Stimulated activated CD4-positive, alpha-beta T cell treated with anti-CD3 and anti-CD28 coated beads, Interleukin-1b, Interleukin-23, amount 100 ng/mL, for 24 hours (primary cell): ENCODE measurements at regions not wholly inside any gene's neighbourhood (a gene's known extent, or its start where the extent isn't known, plus 50 kb on each side); places are given as distances from the start of the nearest gene placed in this dataset.

Source experiments
- DNase-seq, 4 experiments: peaks; one replicate each; pipeline ENCODE4 v3.0.0-alpha.2; 2020; ENCODE audit warnings: low read depth in 4 of 4, low spot score in 1 of 4

DNA sequence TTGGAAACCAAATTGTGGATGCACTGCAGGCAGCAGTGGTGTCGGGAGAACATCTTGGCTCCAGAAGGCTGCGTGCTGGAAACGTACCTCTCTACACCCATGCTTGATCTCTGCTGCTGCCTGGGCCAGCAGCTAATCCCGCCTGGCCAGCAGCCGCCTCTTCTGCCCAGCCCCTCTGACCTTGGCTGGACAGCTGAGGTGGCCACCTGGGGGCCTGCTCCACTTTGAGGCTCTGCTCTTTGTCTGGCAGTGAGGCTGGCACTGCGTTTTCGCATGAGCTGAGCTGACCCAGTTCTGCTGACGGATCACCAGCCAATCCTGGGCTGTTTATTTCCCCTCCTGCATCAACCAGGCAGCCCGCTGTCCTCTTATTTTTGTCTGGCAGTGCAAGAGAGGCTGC lies 154.9 kb downstream of the TENT4A start:
- no peak for DNase-seq

DNA sequence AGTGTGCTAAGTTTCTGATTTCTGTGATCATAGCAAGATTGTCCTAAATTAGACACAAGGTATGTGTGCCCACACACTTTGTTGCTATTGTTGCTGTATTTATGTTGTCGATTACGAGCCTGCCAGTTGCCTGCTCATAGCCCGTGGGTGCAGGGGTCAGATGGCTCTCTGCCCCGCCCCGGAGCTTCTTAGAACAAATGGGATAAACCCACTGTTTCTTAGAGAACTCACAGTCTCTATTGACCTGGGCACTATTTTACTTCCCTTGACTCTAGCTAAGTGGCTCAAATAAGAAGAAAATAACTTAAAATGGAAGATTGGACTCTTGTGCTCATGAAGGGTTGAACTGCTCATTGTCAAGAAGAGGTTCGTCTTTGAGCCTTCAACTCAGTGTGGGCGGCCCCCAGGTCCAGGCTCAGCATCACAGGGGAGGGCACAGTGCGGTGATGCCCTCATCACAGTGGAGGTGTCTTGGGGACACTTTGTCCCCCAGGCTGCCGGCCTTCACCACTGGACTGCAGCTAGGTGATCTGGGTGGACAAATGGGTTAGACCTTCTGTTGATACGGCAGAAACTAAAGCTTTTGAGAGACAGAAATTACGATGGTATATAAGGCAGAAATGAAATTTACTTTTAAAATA lies 155.5 kb downstream of the TENT4A start:
- DNase-seq: no peak

DNA sequence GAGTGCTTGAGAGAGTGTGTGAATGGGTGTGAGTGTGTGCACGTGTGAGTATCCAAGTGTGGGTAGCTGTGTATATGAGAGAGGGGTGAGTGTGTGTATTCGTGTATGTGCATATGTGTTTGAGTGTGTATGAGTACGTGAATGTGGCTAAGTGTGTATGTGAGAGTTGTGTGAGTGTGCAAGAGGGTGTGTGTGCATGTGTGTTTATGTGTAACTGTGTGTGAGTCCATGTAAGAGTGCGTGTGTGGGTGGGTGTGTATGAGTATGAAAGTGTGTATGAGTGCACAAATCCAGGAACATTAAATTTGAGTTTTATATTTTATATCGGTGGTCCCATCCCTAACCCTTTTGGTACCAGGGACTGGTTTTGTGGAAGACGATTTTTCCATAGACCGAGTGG lies 156.4 kb downstream of the TENT4A start:
- DNase-seq: no peak

DNA sequence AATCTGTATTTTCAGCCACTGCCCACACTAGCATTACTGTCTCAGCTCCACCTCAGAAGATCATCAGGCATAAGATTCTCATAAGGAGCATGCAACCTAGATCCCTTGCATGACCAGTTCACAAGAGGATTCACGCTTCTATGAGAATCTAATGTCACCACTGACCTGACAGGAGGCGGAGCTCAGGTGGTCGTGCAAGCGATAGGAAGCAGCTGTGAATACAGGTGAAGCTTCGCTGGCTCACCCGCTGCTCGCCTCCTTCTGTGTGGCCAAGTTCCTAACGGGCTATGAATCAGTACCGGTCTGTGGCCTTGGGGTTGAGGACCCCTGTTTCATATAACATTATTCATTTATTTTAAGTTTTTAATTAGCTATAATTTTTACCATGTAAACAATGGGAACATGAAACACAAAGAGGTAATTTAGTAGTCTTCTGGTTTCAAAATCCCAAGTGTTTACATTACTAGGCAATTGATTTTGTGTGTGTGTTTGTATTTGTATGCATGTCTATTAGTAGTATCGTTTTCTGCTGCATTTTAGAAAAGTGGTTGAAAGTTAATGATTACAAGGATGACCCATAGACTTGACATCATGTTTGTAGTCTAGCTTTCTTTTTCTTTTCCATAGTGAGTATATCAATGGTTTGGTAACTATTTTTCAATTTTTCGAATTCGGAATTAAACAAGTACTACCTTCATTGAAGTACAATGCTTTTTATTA lies 159.4 kb downstream of the TENT4A start:
- no peak for DNase-seq

DNA sequence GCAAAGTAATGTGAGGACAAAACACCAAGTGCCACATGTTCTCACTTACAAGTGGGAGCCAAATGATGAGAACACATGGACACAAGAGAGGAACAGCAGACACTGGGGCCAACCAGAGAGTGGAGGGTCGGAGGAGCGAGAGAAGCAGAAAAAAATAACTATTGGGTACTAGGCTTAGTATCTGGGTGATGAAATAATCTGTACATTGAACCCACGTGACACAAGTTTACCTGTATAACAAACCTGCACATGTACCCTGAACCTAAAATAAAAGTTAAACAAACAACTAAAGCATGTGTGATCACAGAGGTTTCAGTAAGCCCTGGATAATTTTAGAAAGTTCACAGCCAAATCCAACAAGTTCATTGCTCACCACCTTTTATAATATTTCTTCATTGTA lies 160.1 kb downstream of the TENT4A start:
- DNase-seq: no peak

DNA sequence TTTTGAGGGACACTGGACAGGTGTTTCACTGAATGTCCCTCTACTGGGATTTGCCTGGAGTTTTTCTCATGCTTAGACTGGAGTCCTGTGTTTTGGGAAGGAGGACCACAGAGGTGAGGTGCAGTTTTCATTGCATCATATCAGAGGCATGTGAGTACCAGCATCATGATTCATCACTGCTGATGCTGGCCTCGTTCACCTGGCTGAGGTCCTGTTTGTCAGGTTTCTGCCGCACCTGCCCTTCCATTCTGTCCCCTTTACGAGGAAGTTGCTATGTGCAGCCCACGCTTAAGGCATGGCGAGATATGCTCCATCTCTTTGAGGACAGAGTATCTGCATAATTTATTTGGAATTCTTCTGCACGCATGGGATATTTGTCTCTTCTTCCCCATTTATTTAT lies 162.1 kb downstream of the TENT4A start:
- DNase-seq: no peak

DNA sequence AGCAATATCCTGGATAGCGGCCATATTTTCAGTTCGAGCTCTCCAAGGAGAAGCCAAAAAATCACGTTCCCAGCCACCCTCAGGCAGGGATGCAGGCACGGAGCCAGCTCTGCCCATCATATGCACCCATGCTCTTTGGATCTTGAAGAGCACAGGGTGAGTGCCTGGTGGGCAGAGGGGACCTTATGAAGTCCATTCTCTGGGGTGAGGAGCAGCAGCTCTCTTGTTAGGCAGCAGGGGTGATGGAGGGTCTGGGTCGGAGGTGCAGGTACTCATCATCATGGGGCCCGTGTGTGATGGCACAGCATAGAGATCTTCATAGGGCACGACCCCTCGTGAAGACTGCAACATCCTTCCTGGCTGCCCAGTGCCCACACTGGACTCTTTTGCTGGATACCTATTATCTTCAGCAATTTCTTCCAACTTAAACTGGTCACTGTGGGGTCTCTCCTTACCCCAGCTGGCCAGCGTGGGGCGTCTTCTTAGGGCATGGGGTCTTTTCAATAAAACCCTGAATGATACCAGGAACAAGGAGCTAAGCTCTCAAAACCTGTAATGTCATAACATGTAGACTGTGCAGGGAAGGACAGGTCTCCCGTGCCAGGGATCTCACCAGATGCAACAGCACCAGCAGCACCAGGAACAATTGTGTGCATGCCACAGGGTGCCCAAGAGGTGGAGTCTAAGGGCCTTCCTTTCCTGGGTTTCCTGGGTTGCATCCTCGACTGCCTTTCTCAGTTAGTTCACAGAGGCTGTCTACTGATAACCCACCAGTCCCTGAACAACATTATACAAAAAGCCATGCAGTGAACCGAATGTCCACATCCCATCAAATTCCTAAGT lies 165.0 kb downstream of the TENT4A start:
- DNase-seq: no peak

DNA sequence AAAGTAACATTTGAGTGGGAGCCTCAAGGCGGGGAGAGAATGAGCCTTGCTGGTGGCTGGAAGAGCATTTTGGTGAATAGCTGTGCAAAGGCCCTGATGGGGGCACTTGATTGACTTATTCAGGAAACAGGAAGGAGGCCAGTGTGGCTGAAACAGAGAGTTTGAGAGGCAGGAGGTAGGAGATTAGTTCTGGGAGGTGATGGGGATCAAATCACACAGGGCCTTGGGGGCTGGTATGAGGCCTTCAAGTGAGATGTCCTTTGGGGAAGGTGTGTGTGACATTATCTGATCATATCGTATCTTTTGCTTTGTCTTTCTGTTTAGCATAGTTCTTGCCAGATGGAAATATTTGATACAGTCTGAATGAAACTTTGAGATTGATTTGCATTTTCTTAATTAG lies 172.3 kb downstream of the TENT4A start:
- DNase-seq: no peak

DNA sequence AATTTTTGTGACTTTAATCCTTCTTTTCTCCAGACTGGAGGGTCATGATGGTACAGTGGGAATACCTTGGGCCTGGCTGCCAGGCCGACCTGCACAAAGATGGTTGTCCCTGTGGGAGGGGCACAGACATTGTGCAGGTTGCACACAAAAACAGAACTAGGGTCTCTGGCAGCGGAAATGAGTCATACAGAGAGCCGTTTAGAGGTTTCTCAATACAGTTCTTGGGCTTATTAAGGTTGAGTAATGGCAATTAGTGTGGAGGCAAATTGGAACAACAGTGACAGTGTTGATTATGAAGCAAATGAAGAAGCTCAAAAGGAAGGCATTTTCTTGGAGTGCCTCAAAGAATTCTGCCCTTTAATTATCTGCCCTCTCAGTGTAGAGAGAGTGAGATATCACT lies 173.6 kb downstream of the TENT4A start:
- DNase-seq: no peak

DNA sequence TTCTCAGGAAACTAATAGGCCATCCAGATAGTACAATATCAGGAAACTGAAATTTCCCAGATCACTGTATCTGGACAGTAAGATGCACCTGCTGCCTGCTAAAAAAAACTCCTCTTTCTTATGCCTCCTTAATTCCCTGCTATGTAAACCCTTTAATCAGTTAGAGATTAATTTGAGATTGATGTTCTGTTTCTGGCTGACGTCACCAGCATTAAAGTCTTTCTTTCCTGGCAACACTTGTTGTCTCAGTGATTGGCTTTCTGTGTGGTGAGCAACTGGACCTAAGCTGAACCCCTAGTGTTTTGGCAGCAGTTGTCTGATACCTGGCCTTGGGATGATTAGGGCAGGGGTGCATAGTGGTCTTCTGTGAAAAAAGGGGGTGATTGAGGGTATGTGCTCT lies 175.8 kb downstream of the TENT4A start:
- DNase-seq: no peak

DNA sequence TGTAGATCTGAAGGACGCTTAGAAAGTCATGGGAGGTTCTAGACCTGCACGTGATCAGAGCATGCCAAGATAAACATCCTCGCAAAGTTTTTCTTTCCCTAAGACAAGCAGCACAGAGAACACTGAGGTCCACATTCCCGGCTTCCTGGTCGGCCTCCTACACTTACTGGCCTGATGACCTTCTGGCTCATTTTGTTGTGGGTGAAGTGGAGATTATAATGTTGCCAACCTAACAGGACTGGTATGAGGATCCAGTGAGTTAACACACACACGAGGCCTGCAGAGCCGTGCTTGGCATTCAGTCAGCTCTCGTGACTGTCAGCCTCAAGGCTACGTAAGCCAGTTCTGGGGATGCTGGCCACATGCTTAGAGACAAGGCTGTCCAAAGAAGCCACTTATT lies 186.0 kb downstream of the TENT4A start:
- DNase-seq: no peak

DNA sequence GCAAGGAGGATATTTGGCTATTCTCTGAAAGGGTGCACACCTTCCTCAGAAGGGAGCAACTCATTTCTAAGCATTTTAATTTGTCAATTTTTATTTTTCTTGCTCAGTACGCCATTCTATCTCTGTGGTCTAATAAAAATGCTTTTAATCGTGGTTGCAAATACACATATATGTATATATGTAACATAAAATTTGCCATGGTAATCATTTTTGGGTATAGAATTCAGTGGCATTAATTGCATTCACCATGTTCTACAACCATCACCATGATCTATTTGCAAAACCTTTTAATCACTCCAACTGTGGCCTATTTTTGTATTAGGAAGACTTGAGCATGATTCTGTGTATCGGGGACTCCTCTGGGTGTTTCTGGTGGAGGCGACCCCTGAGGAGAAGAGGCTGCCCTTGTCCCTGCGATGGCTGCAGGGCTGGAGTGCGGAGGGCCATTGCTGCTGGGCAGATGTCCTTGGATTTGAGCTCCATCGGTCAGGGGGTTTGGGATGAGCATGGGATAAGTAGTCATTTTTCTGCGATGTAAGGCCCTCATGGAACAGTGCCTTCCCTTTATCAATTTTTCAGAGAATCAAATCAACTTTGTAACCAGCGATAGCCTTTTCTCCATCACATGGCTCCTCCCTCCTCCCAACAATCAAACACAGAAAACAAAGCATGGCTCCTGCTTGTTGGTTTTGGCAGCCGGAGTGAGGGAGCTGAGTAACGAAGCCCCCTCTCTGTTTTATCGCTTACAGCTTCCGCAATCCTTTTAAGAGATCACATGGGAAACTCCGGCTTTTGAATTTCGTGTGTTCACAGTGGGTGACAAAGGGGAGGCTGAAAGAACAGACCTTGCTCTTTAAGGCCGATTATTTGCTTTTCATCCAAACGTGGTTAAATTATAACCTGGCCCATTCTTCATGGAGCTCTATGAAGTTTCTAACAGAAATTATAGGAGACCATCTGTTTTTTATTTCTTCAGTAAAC lies 187.3 kb downstream of the TENT4A start:
- no peak for DNase-seq

DNA sequence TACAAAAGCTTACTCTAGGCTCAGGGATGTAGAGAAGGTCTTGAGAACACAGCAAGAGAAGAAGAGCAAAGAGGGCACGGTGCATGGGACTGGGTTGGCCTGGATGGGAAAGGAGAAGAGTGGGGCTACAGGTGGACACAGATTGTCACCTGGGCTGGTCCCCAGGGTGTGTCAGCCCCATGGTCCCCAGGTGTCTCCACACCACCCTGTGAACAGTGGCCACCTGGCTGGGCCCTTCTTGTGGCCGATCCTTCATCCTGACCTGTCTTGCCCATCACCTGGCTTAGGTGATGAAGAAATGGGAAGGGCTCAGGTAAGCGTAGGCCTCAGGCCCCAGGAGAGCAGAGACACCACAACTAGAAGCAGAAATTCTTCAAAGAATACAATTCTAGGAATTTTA lies 188.9 kb downstream of the TENT4A start:
- no peak for DNase-seq

DNA sequence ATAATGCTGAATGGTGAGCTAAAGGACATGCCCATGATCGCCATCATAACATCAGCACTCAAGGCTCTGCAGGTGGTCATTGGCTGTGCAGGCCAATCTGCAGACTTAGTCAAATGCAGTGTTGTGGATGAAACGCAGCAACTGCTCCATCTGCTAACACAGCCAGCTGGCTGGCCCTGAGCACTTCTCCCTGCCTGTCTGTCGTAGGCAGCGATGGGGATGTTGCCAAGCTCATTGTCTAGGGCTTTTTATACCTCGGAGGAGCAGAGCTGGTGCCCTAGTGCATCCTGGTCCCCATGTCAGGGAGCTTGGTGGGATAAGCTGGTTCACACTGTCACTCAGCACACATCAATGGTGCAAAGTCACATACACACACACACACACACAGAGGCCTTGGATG lies 189.4 kb downstream of the TENT4A start:
- no peak for DNase-seq

DNA sequence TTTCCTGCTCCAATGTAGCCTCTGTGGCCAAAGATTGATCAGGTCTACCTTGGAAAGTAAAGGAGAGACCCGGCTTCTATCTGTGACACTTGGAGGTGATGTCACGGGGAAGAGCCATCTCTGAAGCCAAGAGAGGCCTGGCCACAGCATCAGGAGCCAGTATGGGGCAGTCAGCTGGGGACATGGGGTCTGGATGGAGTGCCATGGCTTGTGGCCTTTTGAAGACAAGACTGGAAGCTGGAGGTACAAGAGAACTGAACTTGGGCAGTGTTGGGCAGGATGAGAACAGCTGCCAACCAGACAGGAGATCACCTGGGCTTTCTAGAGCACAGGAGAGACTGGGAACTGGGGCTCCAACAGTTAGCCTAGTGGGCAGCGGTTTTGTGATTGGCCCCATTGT lies 190.7 kb downstream of the TENT4A start:
- DNase-seq: no peak

DNA sequence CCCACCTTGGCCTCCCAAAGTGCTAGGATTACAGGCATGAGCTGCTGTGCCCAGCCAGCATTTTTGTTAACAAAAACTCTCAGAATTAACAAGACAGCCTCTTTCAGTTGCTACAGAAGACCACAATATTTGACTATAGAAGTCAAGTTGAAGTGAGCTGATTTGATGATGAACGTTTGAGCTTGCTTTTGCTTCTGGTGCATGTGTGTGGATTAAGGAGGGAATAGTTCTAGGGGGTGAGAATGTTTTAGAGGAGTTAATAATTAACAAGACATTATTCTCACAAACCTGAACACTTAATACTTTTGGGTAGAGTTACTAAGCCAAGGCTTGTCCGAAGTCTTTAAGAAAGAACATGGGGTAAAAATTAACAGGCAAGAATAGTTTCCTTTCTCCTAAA lies 191.6 kb downstream of the TENT4A start:
- DNase-seq: no peak

DNA sequence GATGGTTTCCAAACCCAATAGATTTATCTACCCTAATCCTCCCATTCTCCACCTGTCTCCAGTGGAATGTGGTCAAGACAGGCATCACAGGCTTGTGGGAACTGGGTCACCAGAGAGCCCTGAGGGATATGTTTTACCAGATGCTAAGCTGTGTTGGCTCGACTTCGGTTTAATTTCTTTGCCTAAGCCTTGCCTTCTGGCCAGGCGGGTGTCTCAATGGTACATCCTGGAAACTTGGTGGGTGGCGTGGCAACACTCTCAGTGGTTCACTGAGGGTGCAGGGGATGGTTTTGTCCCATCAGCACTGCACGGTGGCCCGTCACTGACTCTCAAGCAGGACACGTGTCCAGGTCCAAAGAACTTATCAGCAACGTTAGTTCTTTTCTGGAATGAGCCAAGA lies 192.2 kb downstream of the TENT4A start:
- DNase-seq: no peak

DNA sequence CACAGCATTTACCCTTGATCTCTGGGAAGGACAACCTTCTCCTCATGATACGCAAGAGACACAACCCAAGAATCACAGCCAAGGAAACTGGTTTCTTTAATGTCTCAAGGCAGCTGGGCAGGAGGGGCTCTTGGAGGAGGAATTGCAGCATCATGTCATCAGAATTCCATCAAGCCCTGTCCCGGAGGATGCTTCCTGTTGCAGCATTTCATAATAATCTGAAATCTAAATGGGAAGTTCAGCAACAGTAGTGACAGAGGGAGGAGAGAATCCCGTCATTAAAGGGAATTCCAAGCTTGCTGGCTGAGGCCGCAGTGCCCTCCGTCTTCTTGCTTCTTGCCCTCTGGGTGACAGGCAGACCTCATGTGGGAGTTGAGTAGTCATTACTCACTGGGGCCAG lies 192.7 kb downstream of the TENT4A start:
- DNase-seq: no peak

DNA sequence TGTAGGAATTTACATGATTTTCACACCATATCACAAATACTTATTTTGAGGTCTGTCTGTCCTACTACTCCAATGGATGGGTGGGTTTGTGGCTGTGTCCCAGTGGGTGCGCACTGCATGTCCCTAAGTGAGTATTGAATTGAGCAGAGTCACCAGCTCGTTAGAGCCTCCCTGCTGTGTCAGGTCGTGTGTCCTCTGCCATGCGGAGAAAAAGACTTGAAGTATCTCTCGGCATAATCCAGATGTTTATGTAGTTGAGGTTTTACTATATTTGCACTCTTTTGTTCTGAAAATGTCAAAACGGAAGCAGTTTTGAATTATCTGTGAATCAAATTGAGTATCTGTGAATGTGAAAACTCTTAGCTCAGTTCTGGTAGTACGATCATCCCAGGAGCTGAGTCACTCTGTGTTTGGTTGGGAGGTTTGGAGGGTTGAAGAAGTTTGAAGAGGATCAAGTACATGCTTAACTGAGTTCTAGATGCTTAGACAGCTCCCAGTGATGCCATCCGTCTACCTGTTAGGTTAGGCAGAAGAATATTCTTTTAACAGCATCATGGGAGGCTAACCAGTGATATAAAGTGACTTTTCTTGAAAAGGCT lies 194.2 kb downstream of the TENT4A start:
- no peak for DNase-seq

DNA sequence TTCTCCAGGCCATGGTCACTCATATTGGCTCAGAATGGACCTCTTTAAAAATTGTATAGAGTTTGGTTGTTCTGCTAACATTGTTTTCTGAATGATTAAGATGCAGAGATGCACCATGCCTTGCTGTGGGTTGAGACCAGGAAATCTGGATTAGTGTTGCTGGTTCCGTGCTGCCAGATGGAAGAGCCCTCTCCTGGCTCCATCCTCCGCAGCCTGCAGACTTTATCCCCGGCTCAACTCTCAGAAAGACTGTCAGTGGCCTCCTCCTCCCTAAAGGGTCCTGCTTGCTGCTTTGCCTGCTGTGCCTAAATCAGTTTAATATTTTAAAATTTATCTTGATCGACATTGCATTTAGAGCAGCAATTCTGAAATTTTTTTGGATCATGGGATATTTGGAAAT lies 196.7 kb downstream of the TENT4A start:
- DNase-seq: no peak

DNA sequence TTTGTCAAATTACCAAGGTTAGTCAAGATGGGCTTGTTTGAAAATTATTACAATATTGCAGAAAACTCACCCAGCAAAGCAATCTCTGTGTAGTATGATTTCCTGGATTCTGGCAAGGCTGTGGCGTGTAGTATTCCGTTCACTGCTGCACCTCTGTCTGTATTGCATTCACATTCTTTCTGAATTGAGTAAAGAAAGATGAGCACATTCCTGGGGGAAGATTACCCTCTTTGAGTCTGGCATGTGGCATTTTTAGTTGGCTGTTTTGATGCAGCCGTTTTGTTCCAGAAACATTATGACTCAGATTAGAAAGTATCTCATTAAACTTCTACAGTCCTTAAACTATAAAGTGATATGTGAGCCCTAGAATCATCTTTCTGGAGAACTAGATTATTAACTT lies 197.7 kb downstream of the TENT4A start:
- DNase-seq: no peak
